ENCODE measurements at regions not wholly inside any gene's neighbourhood (a gene's known extent, or its start where the extent isn't known, plus 50 kb on each side); places are given as distances from the start of the nearest gene placed in this dataset.
A peak's percentile ranks its signal among the peaks of the same experiment; 100 is the strongest.
"Not testable (repeated sequence)": the region's sequence is repeated elsewhere in the genome, so short reads cannot be mapped to it uniquely, and the experiment has no call there.

GRCh38 chr11:110347660-110348059 lies 51.2 kb upstream of the RDX start:
- no peak for DNase-seq

- no peak for DNase-seq
These were observed 53.0 kb upstream of the RDX start for GRCh38 chr11:110349138-110349996.

- not testable (repeated sequence) for DNase-seq
These were observed 53.6 kb upstream of the RDX start for GRCh38 chr11:110349997-110350383.

GRCh38 chr11:110355011-110355744 lies 58.8 kb upstream of the RDX start:
- no peak for DNase-seq

- DNase-seq = peak; percentile 44
These were observed 60.6 kb upstream of the RDX start for GRCh38 chr11:110356762-110357671.

GRCh38 chr11:110358336-110358735 lies 61.9 kb upstream of the RDX start:
- no peak for DNase-seq

GRCh38 chr11:110360781-110361408 lies 64.5 kb upstream of the RDX start:
- not testable (repeated sequence) for DNase-seq

- DNase-seq = no peak
These were observed 66.6 kb upstream of the RDX start for GRCh38 chr11:110362971-110363509.

- DNase-seq = peak; percentile 39
These were observed 63.5 kb upstream of the FDX1 start for GRCh38 chr11:110366291-110366690.

GRCh38 chr11:110367571-110367970 lies 62.2 kb upstream of the FDX1 start:
- no peak for DNase-seq

- DNase-seq = no peak
These were observed 58.7 kb upstream of the FDX1 start for GRCh38 chr11:110371084-110371483.

- DNase-seq = peak; percentile 17
These were observed 56.6 kb upstream of the FDX1 start for GRCh38 chr11:110373051-110373702.

GRCh38 chr11:110374921-110375320 lies 54.8 kb upstream of the FDX1 start:
- DNase-seq = no peak

GRCh38 chr11:110375351-110375750 lies 54.4 kb upstream of the FDX1 start:
- DNase-seq = no peak

GRCh38 chr11:110376021-110376420 lies 53.7 kb upstream of the FDX1 start:
- DNase-seq = no peak

GRCh38 chr11:110376711-110377324 lies 52.9 kb upstream of the FDX1 start:
- peak; percentile 85 for DNase-seq

- no peak for DNase-seq
These were observed 52.3 kb upstream of the FDX1 start for GRCh38 chr11:110377434-110377833.

- no peak for DNase-seq
These were observed 50.5 kb upstream of the FDX1 start for GRCh38 chr11:110379261-110379660.

- no peak for DNase-seq
These were observed 49.8 kb upstream of the FDX1 start for GRCh38 chr11:110379936-110380335.
